Body of pancreas (tissue), 4 donors: ENCODE measurements at regions not wholly inside any gene's neighbourhood (a gene's known extent, or its start where the extent isn't known, plus 50 kb on each side); places are given as distances from the start of the nearest gene placed in this dataset.

Experiments
- ATAC-seq: fragments of 150-250 bp; one replicate; pipeline ENCODE4 v1.9.1; 2016
- DNase-seq, 4 donors: peaks; one replicate each; pipeline ENCODE4 v3.0.0-alpha.2; 2019
- H3K27ac ChIP-seq, 4 donors: fragments of 200-600 bp; sonication (generic); 1 replicate in 3 of 4; 2 replicates in 1 of 4; pipeline versions ENCODE4 v1.5.1 to v1.6.1; 2016 to 2019; ENCODE audit warnings: mild to moderate bottlenecking in 1 of 4, mixed read lengths in 1 of 4, moderate library complexity in 1 of 4
- H3K27me3 ChIP-seq, 2 donors: fragments of 200-600 bp; sonication (generic); one replicate each; pipeline ENCODE4 v1.6.0; 2016; ENCODE audit warnings: mild to moderate bottlenecking in 1 of 2
- H3K36me3 ChIP-seq, 2 donors: fragments of 200-600 bp; sonication (generic); replicated peaks in 1 of 2; 2 replicates each; pipeline ENCODE4 v1.5.1; 2016; ENCODE audit warnings: low read depth in 2 of 2; ENCODE audit not compliant: insufficient read depth in 1 of 2
- H3K4me1 ChIP-seq: fragments of 200-600 bp; sonication (generic); one replicate; pipeline ENCODE4 v1.6.0; 2016
- H3K4me3 ChIP-seq, 2 donors: fragments of 200-600 bp; sonication (generic); 1 replicate in 1 of 2; 2 replicates in 1 of 2; pipeline ENCODE4 v1.5.1; 2016 to 2019
- H3K9me3 ChIP-seq, 3 donors: fragments of 200-600 bp; sonication (generic); 1 replicate in 2 of 3; 2 replicates in 1 of 3; pipeline ENCODE4 v1.5.1; 2016
- POLR2A ChIP-seq, 3 donors: fragments of 450-650 bp; IDR thresholded peaks; one replicate each; pipeline ENCODE4 v1.6.1; 2016; ENCODE audit warnings: antibody characterized with exemption in 3 of 3, mild to moderate bottlenecking in 2 of 3
- WGBS, 2 donors: methylation state at CpG; one replicate each; pipeline ENCODE4 v1.1.5; 2017; 5-methylcytosine and 5-hydroxymethylcytosine counted together
- intact Hi-C: fragments of 100-400 bp; cut with DNase I; formaldehyde crosslinking; loops from one replicate; pipeline ENCODE4 v1.15.1; 2023
- TF ChIP-seq, protein P1 (sequence below), 7 experiments: fragments of 450-650 bp in 4 of 7; fragments of 200-600 bp in 3 of 7; sonication (generic) in 3 of 7; IDR thresholded peaks; one replicate each; pipeline ENCODE4 v1.5.1; 2016 to 2019; ENCODE audit warnings: antibody characterized with exemption in 7 of 7

DNA sequence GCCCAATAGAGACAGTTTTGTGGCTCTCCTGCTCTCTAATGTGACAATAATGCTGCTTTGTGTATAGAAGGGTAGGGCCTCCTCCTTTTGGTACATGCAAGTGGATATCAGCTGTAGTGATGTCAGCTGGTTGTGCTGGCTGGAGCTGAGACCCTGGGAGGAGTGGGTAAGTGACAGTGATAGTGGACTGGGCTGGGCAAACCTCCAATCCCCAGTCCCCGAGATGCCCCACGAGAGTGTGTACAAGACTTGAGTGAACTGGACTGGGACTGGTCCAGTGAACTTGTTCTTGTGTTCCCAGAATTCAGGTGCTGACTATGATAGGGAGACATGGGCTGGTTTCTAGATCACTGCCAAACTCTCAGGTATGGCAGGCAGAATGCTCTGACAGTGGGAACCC is 583.6 kb upstream of the PCDH10 start:
- intact Hi-C loops, result no loop called here
- no peak for DNase-seq
- TF ChIP-seq, protein P1, sequence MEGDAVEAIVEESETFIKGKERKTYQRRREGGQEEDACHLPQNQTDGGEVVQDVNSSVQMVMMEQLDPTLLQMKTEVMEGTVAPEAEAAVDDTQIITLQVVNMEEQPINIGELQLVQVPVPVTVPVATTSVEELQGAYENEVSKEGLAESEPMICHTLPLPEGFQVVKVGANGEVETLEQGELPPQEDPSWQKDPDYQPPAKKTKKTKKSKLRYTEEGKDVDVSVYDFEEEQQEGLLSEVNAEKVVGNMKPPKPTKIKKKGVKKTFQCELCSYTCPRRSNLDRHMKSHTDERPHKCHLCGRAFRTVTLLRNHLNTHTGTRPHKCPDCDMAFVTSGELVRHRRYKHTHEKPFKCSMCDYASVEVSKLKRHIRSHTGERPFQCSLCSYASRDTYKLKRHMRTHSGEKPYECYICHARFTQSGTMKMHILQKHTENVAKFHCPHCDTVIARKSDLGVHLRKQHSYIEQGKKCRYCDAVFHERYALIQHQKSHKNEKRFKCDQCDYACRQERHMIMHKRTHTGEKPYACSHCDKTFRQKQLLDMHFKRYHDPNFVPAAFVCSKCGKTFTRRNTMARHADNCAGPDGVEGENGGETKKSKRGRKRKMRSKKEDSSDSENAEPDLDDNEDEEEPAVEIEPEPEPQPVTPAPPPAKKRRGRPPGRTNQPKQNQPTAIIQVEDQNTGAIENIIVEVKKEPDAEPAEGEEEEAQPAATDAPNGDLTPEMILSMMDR (IDR thresholded peaks at IDR 0.05), result no peak
- TF ChIP-seq POLR2A (IDR thresholded peaks at IDR 0.05), result no peak
- H3K36me3 ChIP-seq, result no peaks in the 10 kb centered on the region
- no peaks in the 10 kb centered on the region for H3K27me3 ChIP-seq
- no peak for ATAC-seq
- H3K9me3 ChIP-seq, result no peaks in the 10 kb centered on the region
- H3K27ac ChIP-seq, result no peak overlapping the region
- H3K4me3 ChIP-seq, result no peak overlapping the region
- H3K4me1 ChIP-seq, result no peaks in the 10 kb centered on the region
- 58 to 63% methylated on average over 2 of the region's 2 CpGs for WGBS, 2 donors

DNA sequence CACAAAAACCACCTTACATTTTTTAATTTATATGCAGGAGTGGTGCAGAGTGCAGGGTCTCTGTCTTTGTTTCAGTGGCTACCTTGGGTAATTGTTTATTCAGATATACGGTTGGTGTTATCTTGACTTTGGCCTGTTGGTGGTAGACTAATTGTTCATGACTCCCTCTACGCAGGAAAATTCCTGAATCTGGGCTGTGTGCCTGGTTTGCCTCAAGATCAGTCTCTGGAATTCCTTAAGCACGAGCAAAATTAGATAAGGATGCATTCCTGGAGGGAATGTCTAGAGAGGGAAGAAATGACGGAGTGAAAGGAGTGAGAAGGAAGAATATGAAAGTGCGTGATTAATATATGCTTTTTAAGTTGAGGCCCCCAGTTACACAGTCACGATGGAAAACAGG is 576.9 kb upstream of the PCDH10 start:
- Histone ChIP-seq H3K4me1 (no peaks in the 10 kb centered on the region), H3K9me3 (no peaks in the 10 kb centered on the region), H3K36me3 (no peaks in the 10 kb centered on the region), H3K4me3 (no peak overlapping the region), H3K27me3 (no peaks in the 10 kb centered on the region), H3K27ac (no peak overlapping the region)
- ATAC-seq, result no peak
- no peak for DNase-seq
- TF ChIP-seq, protein P1 (IDR thresholded peaks at IDR 0.05), result no peak
- TF ChIP-seq POLR2A (IDR thresholded peaks at IDR 0.05), result no peak
- 29 to 30% methylated on average over 6 of the region's 6 CpGs for WGBS, 2 donors
- intact Hi-C loops, result no loop called here

DNA sequence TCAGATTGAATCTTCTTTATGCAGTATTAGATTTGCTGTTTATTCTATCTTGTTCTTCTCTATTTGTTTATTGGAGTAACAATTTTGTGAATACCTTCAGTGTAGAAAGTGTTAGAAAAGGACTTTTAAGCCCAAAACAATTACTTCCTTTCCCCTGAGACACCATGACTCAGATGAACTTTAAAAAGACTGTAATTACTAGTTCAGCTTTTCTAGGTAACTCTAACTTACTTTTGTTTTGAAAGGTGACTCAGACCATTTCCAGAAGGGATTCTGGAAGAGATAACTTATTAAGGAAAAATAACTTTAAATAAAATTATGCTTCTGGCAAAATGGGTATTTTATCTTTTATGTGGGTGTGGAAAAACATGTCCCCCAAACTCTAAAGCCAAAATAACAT is 561.5 kb upstream of the PCDH10 start:
- H3K4me1 ChIP-seq, result no peaks in the 10 kb centered on the region
- no peaks in the 10 kb centered on the region for H3K9me3 ChIP-seq
- DNase-seq (no peak), ATAC-seq (no peak)
- no peak overlapping the region for H3K4me3 ChIP-seq
- TF ChIP-seq, protein P1 (IDR thresholded peaks at IDR 0.05), result no peak
- TF ChIP-seq POLR2A (IDR thresholded peaks at IDR 0.05), result no peak
- H3K27me3 ChIP-seq, result no peaks in the 10 kb centered on the region
- no peak overlapping the region for H3K27ac ChIP-seq
- H3K36me3 ChIP-seq, result no peaks in the 10 kb centered on the region
- intact Hi-C loops, result no loop called here

GRCh38 chr4:132592340-132592739 is 556.8 kb upstream of the PCDH10 start:
- no peak overlapping the region for H3K4me3 ChIP-seq
- no peaks in the 10 kb centered on the region for H3K9me3 ChIP-seq
- intact Hi-C loops, result no loop called here
- no peaks in the 10 kb centered on the region for H3K4me1 ChIP-seq
- no peak overlapping the region for H3K27ac ChIP-seq
- TF ChIP-seq, protein P1 (IDR thresholded peaks at IDR 0.05), result no peak
- TF ChIP-seq POLR2A (IDR thresholded peaks at IDR 0.05), result no peak
- DNase-seq (no peak), ATAC-seq (no peak)
- no peaks in the 10 kb centered on the region for H3K36me3 ChIP-seq
- WGBS, 2 donors, result 59 to 60% methylated on average over 13 of the region's 13 CpGs
- no peaks in the 10 kb centered on the region for H3K27me3 ChIP-seq

DNA sequence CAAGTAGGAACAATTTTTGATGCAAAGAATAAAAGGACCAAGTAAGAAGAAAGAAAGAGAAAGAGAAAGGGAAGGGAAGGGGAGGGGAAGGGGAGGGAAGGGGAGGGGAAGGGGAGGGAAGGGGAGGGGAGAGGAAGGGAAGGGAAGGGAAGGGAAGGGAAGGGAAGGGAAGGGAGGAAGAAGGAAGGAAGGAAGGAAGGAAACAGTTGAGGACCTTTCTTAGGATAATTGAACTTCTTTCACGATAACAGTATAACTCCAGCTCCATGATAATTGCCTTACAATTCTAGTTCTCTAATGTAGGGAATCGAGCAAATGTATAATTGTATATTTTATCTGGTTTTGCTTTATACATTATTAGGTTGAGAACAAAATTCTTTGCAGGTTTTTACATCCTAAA is 556.2 kb upstream of the PCDH10 start:
- DNase-seq (no peak), ATAC-seq (no peak)
- TF ChIP-seq, protein P1 (IDR thresholded peaks at IDR 0.05), result no peak
- TF ChIP-seq POLR2A (IDR thresholded peaks at IDR 0.05), result no peak
- H3K36me3 ChIP-seq, result no peaks in the 10 kb centered on the region
- H3K4me1 ChIP-seq, result no peaks in the 10 kb centered on the region
- 60 to 69% methylated on average over 2 of the region's 2 CpGs for whole genome bisulfite sequencing, 2 donors
- intact Hi-C loops, result no loop called here
- no peaks in the 10 kb centered on the region for H3K27me3 ChIP-seq
- no peaks in the 10 kb centered on the region for H3K9me3 ChIP-seq
- no peak overlapping the region for H3K27ac ChIP-seq
- no peak overlapping the region for H3K4me3 ChIP-seq
